GM12874 (cell line): ENCODE measurements at regions not wholly inside any gene's neighbourhood (a gene's known extent, or its start where the extent isn't known, plus 50 kb on each side); places are given as distances from the start of the nearest gene placed in this dataset.

Source experiments
- TF ChIP-seq, protein P1 (sequence below): IDR thresholded peaks from 2 replicates; pipeline ENCODE4 v1.5.1; 2011; ENCODE audit warnings: low read depth, mild to moderate bottlenecking, control low read depth, low read length, moderate library complexity; ENCODE audit not compliant: insufficient read depth

DNA sequence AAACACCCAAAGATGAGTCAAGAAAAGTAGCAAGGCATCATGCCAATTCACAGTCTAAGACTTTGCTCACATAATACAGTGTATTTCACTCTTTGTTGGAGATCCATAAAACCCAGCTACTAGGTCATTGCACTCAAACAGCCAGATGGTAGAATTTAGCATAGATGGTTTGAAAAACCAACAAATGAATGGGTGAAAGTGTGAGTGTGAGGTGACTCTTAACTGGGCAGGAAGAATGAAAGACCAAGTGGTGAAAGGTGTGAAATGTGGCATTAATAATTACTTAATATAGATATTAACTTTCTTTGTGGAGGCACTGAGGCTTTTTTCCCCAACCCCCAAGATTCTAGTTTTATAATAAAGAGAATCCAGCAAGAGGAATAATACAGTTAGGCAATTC lies 159.5 kb downstream of the SQOR start:
- TF ChIP-seq, protein P1, sequence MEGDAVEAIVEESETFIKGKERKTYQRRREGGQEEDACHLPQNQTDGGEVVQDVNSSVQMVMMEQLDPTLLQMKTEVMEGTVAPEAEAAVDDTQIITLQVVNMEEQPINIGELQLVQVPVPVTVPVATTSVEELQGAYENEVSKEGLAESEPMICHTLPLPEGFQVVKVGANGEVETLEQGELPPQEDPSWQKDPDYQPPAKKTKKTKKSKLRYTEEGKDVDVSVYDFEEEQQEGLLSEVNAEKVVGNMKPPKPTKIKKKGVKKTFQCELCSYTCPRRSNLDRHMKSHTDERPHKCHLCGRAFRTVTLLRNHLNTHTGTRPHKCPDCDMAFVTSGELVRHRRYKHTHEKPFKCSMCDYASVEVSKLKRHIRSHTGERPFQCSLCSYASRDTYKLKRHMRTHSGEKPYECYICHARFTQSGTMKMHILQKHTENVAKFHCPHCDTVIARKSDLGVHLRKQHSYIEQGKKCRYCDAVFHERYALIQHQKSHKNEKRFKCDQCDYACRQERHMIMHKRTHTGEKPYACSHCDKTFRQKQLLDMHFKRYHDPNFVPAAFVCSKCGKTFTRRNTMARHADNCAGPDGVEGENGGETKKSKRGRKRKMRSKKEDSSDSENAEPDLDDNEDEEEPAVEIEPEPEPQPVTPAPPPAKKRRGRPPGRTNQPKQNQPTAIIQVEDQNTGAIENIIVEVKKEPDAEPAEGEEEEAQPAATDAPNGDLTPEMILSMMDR, result no peak

DNA sequence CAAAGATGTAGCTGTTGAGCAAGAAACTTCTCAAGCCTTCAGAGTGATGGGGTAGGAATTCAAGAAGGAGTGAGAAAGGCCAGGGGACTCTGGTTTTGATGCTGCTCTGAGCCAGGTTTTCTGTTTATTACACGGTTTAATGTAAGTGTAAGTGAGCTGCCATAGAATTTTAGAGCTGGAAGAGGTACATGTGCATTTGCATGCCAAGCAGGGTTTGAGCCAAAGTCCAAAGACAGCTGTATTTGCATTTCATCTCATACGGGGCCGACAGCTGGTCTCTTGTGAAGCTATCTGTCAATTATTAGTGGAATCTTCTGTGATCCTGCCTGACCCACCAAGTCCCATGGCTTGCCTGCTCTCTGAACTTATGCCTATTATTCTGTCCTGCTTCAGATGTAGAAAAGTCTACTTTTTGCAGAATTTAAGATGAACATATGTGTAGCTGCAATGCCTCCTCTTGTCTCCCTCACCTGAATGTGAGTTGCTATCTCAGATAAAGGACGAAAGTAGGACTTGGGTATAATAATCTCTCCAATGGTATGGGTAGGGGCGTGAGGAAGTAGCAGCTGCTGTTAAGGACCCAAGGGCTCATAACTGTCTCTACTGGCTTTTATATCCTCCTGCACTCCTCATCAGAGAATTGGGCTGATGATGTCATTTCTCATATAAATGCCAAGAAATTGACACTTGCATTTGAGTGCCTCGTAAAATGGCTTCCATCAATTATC lies 160.0 kb downstream of the SQOR start:
- TF ChIP-seq, protein P1, result no peak

DNA sequence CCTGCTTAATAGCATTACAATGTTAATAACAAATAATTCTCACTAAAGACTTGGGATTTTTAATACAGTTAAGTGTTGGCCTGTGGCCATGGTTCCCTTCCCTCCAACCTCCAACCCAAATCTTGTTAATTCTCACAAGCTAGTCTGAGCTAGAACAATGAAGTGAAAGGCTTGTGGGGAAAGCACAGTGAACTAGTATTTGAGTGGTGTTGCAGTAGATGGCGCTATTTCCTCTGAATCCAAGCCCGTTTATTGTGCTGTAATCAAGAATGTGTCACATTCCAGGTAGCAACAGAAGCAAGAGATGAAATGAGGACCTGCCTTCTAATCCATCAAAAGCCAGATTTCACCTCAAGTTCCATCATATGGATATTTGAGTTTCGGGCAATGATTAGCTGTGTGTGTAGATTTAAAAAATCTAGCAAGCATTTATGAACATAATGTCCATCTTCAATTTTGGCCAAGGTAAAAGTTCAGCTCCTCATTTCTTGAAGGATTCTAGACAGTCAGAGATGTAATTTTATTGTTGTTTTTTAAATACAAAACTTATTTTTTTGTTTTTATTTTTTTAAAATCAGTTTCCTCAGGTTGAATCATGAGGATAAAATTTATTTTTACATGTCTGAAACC lies 160.7 kb downstream of the SQOR start:
- TF ChIP-seq, protein P1, result peak; percentile 50

DNA sequence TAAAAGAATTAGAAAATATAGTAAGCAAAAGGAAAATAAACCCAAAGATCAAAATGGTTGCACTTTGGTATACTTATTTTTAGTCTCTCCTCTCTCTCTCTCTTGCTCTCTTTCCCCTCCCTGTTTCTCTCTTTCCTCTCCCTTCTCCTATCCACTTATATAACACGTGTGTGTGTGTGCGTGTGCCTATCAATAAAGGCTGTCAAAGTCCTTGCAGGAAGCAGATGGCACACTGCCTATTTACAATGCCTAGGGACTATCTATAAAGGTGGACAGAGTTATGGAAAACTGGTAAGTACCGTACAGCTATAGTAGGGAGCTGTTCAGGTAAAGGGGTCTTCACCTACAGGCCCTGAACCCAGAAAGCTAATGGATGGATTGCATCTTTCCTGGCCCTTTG lies 161.6 kb downstream of the SQOR start:
- TF ChIP-seq, protein P1, result no peak

DNA sequence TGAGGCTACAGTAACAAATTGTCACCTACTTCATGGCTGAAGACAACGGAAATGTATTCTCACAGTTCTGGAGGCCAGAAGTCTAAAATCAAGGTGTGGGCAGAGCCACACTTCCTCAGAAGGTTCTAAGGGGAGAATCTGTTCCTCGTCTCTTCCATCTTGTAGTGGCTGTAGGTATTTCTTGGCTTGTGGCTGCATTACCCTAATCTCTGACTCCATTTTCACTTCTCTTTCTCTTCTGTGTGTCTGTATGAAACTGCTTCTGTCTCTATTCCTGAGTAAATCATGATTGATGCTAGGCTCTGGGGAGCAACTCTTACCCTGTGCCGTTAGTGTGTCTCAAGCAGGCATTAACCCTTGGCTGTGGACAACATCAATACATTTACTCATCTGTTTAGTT lies 164.7 kb downstream of the SQOR start:
- TF ChIP-seq, protein P1, result no peak

DNA sequence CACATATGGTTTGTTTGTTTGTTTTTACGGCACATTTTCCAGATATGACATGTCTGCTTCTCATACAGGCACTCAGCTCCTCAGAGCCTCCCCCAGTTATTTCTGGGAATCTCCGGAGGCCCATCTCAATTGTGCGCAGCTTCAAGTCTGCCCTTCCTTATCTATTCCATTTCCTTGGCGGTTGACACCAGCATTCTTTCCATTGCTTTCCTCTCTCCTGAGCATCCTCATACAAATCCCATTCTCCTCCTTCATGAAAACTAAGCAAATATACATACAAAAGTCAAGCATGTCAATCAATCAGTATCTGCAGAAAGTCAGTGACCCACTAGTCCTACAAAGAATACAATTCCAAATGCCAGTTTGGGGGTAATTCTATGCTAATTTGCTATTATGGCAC lies 166.7 kb downstream of the SQOR start:
- TF ChIP-seq, protein P1, result no peak

DNA sequence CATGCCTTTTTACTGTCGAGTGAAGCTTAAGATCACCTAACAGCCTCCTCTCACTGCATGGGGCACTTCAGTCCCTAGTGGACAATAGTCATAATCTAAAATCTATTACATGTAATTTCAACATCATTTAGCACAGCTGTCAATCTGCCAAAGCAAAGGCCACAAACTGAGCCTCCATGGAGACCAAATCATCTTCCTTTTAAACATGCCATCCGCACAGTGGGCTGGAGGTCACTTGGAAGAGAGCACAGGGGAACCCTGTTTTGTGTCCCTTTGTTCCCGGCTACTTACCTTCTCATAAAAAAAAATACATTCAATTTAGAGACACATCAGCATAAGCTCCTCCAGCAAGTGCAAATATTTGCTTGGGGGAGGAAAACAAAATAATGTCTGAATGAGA lies 167.3 kb downstream of the SQOR start:
- TF ChIP-seq, protein P1, result no peak
